Bronchial epithelial cell (primary cell): ENCODE measurements at regions not wholly inside any gene's neighbourhood (a gene's known extent, or its start where the extent isn't known, plus 50 kb on each side); places are given as distances from the start of the nearest gene placed in this dataset.
A peak's percentile ranks its signal among the peaks of the same experiment; 100 is the strongest.

Source experiments
- DNase-seq: peaks from one replicate; pipeline ENCODE4 v3.0.0-alpha.2; 2010; ENCODE audit warnings: low read depth
- FAIRE-seq: peaks from 2 replicates; lab custom pipeline; 2011; peaks lifted over from hg19 to GRCh38; lab: Jason Lieb, UNC
- H3K27me3 ChIP-seq: 2 replicates; pipeline ENCODE4 v1.5.1; 2011; ENCODE audit warnings: low read length; ENCODE audit not compliant: control insufficient read depth, insufficient read depth
- H3K36me3 ChIP-seq: 2 replicates; pipeline ENCODE4 v1.5.1; 2011; ENCODE audit warnings: low read length; ENCODE audit not compliant: control insufficient read depth, insufficient read depth
- H3K4me3 ChIP-seq: 2 replicates; pipeline ENCODE4 v1.5.1; 2011; ENCODE audit warnings: mild to moderate bottlenecking, low read depth, low read length, control low read depth
- TF ChIP-seq, protein P1 (sequence below): IDR thresholded peaks from 2 replicates; pipeline ENCODE4 v1.5.1; 2011; ENCODE audit warnings: mild to moderate bottlenecking, moderate library complexity, low read length, control low read depth, inconsistent platforms; ENCODE audit not compliant: insufficient read depth, severe bottlenecking

GRCh38 chr9:113701774-113702755 lies 174.0 kb upstream of the ZNF618 start:
- FAIRE-seq (no peak), DNase-seq (no peak)
- Histone ChIP-seq H3K4me3 (no peak overlapping the region), H3K36me3 (no peaks in the 10 kb centered on the region), H3K27me3 (no peaks in the 10 kb centered on the region)
- TF ChIP-seq, protein P1, sequence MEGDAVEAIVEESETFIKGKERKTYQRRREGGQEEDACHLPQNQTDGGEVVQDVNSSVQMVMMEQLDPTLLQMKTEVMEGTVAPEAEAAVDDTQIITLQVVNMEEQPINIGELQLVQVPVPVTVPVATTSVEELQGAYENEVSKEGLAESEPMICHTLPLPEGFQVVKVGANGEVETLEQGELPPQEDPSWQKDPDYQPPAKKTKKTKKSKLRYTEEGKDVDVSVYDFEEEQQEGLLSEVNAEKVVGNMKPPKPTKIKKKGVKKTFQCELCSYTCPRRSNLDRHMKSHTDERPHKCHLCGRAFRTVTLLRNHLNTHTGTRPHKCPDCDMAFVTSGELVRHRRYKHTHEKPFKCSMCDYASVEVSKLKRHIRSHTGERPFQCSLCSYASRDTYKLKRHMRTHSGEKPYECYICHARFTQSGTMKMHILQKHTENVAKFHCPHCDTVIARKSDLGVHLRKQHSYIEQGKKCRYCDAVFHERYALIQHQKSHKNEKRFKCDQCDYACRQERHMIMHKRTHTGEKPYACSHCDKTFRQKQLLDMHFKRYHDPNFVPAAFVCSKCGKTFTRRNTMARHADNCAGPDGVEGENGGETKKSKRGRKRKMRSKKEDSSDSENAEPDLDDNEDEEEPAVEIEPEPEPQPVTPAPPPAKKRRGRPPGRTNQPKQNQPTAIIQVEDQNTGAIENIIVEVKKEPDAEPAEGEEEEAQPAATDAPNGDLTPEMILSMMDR, result no peak

DNA sequence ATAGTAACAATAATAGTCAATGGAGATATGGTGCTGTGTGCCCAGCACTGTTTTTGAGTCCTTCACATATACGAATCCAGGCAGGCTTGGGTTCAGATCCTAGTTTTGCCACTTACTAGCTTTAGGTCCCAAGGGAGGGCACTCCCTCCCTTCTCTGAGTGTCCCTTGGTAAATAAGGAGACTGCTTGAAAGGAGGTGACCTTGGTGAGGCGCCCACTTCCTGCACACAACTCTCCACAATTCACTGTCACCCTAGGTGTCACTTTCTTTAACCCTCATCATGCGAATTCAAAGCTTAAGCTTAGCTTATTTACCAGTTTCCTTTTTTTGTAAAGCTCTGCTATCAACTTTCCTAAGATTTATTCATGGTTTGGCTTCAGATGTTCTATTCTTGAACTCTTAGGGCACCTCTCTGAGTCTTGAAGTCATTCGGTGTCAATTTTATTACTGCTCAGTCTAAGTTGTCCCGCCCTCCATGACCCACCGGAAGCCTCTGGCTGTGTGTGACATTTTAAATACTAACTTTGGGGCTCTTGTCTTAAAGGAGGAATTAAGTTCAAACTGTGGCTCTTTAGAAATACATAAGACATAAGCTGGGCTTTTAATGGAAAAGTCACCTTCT lies 170.7 kb upstream of the ZNF618 start:
- Histone ChIP-seq H3K36me3 (no peaks in the 10 kb centered on the region), H3K4me3 (no peak overlapping the region), H3K27me3 (no peaks in the 10 kb centered on the region)
- TF ChIP-seq, protein P1, result no peak
- FAIRE-seq, result no peak
- DNase-seq, result no peak

GRCh38 chr9:113705928-113706519 lies 170.1 kb upstream of the ZNF618 start:
- no peak for DNase-seq
- no peaks in the 10 kb centered on the region for H3K36me3 ChIP-seq
- no peaks in the 10 kb centered on the region for H3K27me3 ChIP-seq
- no peak overlapping the region for H3K4me3 ChIP-seq
- FAIRE-seq, result peak; percentile 73
- TF ChIP-seq, protein P1, result no peak

DNA sequence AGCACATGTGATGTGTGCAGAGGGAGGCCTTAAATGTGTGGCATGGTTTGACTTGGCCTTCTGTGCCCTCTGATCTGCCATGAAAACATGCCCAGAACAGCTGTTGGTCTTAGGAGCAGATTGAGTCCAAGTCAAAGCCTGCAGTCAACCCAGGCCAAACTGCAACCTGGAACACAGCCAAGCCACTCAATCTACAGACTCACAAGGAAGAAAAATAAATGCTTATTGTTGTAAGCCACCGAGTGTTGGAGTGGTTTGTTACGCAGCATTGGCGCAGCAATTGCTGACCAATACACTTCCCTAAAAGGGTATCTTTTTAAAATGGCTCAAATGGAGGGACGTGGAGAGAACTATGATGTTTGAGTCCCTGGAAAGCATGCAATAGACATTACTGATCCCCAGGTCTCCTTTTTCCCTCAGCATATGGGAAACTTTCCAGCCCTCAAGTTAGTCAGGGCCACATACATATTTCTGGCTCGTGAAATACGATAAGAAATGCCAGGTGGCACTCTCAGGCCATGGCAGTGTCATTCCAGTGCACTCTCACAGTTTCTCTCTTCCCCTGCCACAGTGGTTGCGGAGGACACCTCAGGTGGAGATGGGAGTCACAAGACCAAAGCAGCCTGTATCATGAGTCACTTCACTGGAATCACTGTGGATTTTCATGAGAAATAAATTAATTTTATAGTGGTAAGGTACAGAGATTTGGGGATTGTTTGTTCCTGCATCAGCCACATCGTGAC lies 168.0 kb upstream of the ZNF618 start:
- Histone ChIP-seq H3K27me3 (no peaks in the 10 kb centered on the region), H3K36me3 (no peaks in the 10 kb centered on the region), H3K4me3 (no peak overlapping the region)
- FAIRE-seq (no peak), DNase-seq (no peak)
- TF ChIP-seq, protein P1, result no peak

GRCh38 chr9:113708821-113709713 lies 167.0 kb upstream of the ZNF618 start:
- no peak overlapping the region for H3K4me3 ChIP-seq
- TF ChIP-seq, protein P1, result no peak
- peak; percentile 88 for FAIRE-seq
- DNase-seq, result no peak
- no peaks in the 10 kb centered on the region for H3K27me3 ChIP-seq
- H3K36me3 ChIP-seq, result no peaks in the 10 kb centered on the region
